Body of pancreas (tissue), 4 donors: ENCODE measurements at regions not wholly inside any gene's neighbourhood (a gene's known extent, or its start where the extent isn't known, plus 50 kb on each side); places are given as distances from the start of the nearest gene placed in this dataset.

Experiments
- CTCF ChIP-seq, 7 experiments: fragments of 450-650 bp in 4 of 7; fragments of 200-600 bp in 3 of 7; sonication (generic) in 3 of 7; IDR thresholded peaks; one replicate each; pipeline ENCODE4 v1.5.1; 2016 to 2019; ENCODE audit warnings: antibody characterized with exemption in 7 of 7
- POLR2A ChIP-seq, 3 donors: fragments of 450-650 bp; IDR thresholded peaks; one replicate each; pipeline ENCODE4 v1.6.1; 2016; ENCODE audit warnings: antibody characterized with exemption in 3 of 3, mild to moderate bottlenecking in 2 of 3

GRCh38 chr14:36006623-36007022 lies 169.9 kb downstream of the PTCSC3 start:
- TF ChIP-seq CTCF (IDR thresholded peaks at IDR 0.05): no peak
- TF ChIP-seq POLR2A (IDR thresholded peaks at IDR 0.05): no peak
